Upper lobe of left lung (tissue), 4 donors: ENCODE measurements at regions not wholly inside any gene's neighbourhood (a gene's known extent, or its start where the extent isn't known, plus 50 kb on each side); places are given as distances from the start of the nearest gene placed in this dataset.

Experiments
- CTCF ChIP-seq, 6 experiments: fragments of 450-650 bp in 4 of 6; fragments of 200-600 bp in 2 of 6; sonication (generic) in 2 of 6; IDR thresholded peaks; one replicate each; pipeline ENCODE4 v1.5.1; 2016 to 2019; ENCODE audit warnings: antibody characterized with exemption in 6 of 6
- EP300 ChIP-seq, 4 donors: sonication (generic); formaldehyde crosslinking; IDR thresholded peaks; one replicate each; pipeline ENCODE4 v1.5.1; 2017; ENCODE audit warnings: antibody characterized with exemption in 4 of 4, control low read depth in 2 of 4
- POLR2A ChIP-seq, 4 donors: fragments of 450-650 bp; IDR thresholded peaks; one replicate each; pipeline ENCODE4 v1.5.1; 2016 to 2017; ENCODE audit warnings: antibody characterized with exemption in 4 of 4, mild to moderate bottlenecking in 2 of 4
- POLR2AphosphoS5 ChIP-seq, 2 donors: sonication (generic); formaldehyde crosslinking; IDR thresholded peaks; one replicate each; pipeline ENCODE4 v1.5.1; 2017; ENCODE audit warnings: antibody characterized with exemption in 2 of 2

- TF ChIP-seq CTCF (IDR thresholded peaks at IDR 0.05) (no peak), POLR2A (IDR thresholded peaks at IDR 0.05) (no peak), POLR2AphosphoS5 (IDR thresholded peaks at IDR 0.05) (no peak), EP300 (IDR thresholded peaks at IDR 0.05) (no peak)
Observed at GRCh38 chr3:3553236-3553635, 246.0 kb upstream of the LRRN1 start.
